ENCODE measurements at regions not wholly inside any gene's neighbourhood (a gene's known extent, or its start where the extent isn't known, plus 50 kb on each side); places are given as distances from the start of the nearest gene placed in this dataset.
"Not testable (repeated sequence)": the region's sequence is repeated elsewhere in the genome, so short reads cannot be mapped to it uniquely, and the experiment has no call there.

- no peak for DNase-seq
These were observed 227.2 kb upstream of the ZNF608 start for GRCh38 chr5:124973661-124974060.

GRCh38 chr5:124976086-124976485, 229.6 kb upstream of the ZNF608 start:
- no peak for DNase-seq

GRCh38 chr5:124979251-124979650, 232.8 kb upstream of the ZNF608 start:
- DNase-seq = no peak

- no peak for DNase-seq
These were observed 233.9 kb upstream of the ZNF608 start for GRCh38 chr5:124980163-124980941.

GRCh38 chr5:124981901-124982300, 235.5 kb upstream of the ZNF608 start:
- DNase-seq = no peak

- DNase-seq = no peak
These were observed 239.7 kb upstream of the ZNF608 start for GRCh38 chr5:124986170-124986569.

GRCh38 chr5:124986667-124987066, 240.2 kb upstream of the ZNF608 start:
- no peak for DNase-seq

- not testable (repeated sequence) for DNase-seq
These were observed 241.3 kb upstream of the ZNF608 start for GRCh38 chr5:124987786-124988185.

- DNase-seq = no peak
These were observed 244.3 kb upstream of the ZNF608 start for GRCh38 chr5:124990723-124991122.

GRCh38 chr5:124995421-124995820, 249.0 kb upstream of the ZNF608 start:
- DNase-seq = no peak

GRCh38 chr5:124996023-124996763, 249.8 kb upstream of the ZNF608 start:
- DNase-seq = no peak

- no peak for DNase-seq
These were observed 250.3 kb upstream of the ZNF608 start for GRCh38 chr5:124996764-124997077.

GRCh38 chr5:124997186-124997893, 250.9 kb upstream of the ZNF608 start:
- DNase-seq = no peak

- DNase-seq = no peak
These were observed 252.1 kb upstream of the ZNF608 start for GRCh38 chr5:124998520-124998919.

GRCh38 chr5:125002727-125003598, 256.5 kb upstream of the ZNF608 start:
- DNase-seq = no peak

GRCh38 chr5:125004009-125004408, 257.6 kb upstream of the ZNF608 start:
- DNase-seq = no peak

- DNase-seq = no peak
These were observed 258.8 kb upstream of the ZNF608 start for GRCh38 chr5:125005266-125005665.

GRCh38 chr5:125006011-125006685, 259.7 kb upstream of the ZNF608 start:
- no peak for DNase-seq

GRCh38 chr5:125010356-125010755, 263.9 kb upstream of the ZNF608 start:
- DNase-seq = no peak

GRCh38 chr5:125011014-125011413, 264.6 kb upstream of the ZNF608 start:
- no peak for DNase-seq

- no peak for DNase-seq
These were observed 265.0 kb upstream of the ZNF608 start for GRCh38 chr5:125011419-125011818.

- no peak for DNase-seq
These were observed 265.5 kb upstream of the ZNF608 start for GRCh38 chr5:125011947-125012346.
